OCI-LY1 (cell line): ENCODE measurements at regions not wholly inside any gene's neighbourhood (a gene's known extent, or its start where the extent isn't known, plus 50 kb on each side); places are given as distances from the start of the nearest gene placed in this dataset.

ENCODE experiments used
- H2AFZ ChIP-seq: fragments of 200-600 bp; sonication (generic), shearing (Covaris generic); 2 replicates; pipeline ENCODE4 v1.6.0; 2014; ENCODE audit warnings: antibody characterized with exemption, mild to moderate bottlenecking, low read length
- H3F3A ChIP-seq: fragments of 200-600 bp; sonication (generic), shearing (Covaris generic); 2 replicates; pipeline ENCODE4 v1.6.0; 2014; ENCODE audit warnings: mild to moderate bottlenecking, antibody characterized with exemption, low read length, moderate library complexity; ENCODE audit not compliant: insufficient read depth
- H3K27ac ChIP-seq: fragments of 200-600 bp; sonication (generic); 2 replicates; pipeline ENCODE4 v1.5.1; 2014; ENCODE audit warnings: low read length, mixed run types, mild to moderate bottlenecking, low read depth; ENCODE audit not compliant: poor library complexity, severe bottlenecking
- H3K27me3 ChIP-seq: fragments of 200-600 bp; sonication (generic); 2 replicates; pipeline ENCODE4 v1.6.0; 2014; ENCODE audit warnings: antibody characterized with exemption, mild to moderate bottlenecking, low read length, moderate library complexity; ENCODE audit not compliant: insufficient read depth
- H3K36me3 ChIP-seq: fragments of 200-600 bp; sonication (generic); 2 replicates; pipeline ENCODE4 v1.6.1; 2014; ENCODE audit warnings: mild to moderate bottlenecking, antibody characterized with exemption, low read length, moderate library complexity, mixed read lengths; ENCODE audit not compliant: insufficient read depth
- H3K4me1 ChIP-seq: fragments of 200-600 bp; sonication (generic); 2 replicates; pipeline ENCODE4 v1.5.1; 2014; ENCODE audit warnings: mild to moderate bottlenecking, low read length, moderate library complexity; ENCODE audit not compliant: insufficient read depth, severe bottlenecking
- H3K4me2 ChIP-seq: fragments of 200-600 bp; sonication (generic), shearing (Covaris generic); 2 replicates; pipeline ENCODE4 v1.6.1; 2014; ENCODE audit warnings: low read length
- H3K4me3 ChIP-seq: fragments of 200-600 bp; sonication (generic); 2 replicates; pipeline ENCODE4 v1.5.1; 2014; ENCODE audit warnings: low read length, low read depth, mild to moderate bottlenecking, mixed read lengths; ENCODE audit not compliant: poor library complexity, severe bottlenecking
- H3K79me2 ChIP-seq: fragments of 200-600 bp; shearing (Covaris generic); 2 replicates; pipeline ENCODE4 v1.6.1; 2016; ENCODE audit warnings: mixed run types, low read length, mixed read lengths; ENCODE audit not compliant: insufficient read depth
- H3K9ac ChIP-seq: fragments of 200-600 bp; sonication (generic), shearing (Covaris generic); 2 replicates; pipeline ENCODE4 v1.6.1; 2014; ENCODE audit warnings: mild to moderate bottlenecking, low read length, mixed read lengths
- H3K9me2 ChIP-seq: fragments of 200-600 bp; sonication (generic), shearing (Covaris generic); 2 replicates; pipeline ENCODE4 v1.6.1; 2014; ENCODE audit warnings: low read depth, mild to moderate bottlenecking, low read length, mixed read lengths
- H3K9me3 ChIP-seq: fragments of 200-600 bp; shearing (Covaris generic); 2 replicates; pipeline ENCODE4 v1.6.1; 2014; ENCODE audit warnings: low read length, mixed read lengths
- H4K20me1 ChIP-seq: fragments of 200-600 bp; sonication (generic), shearing (Covaris generic); 2 replicates; pipeline ENCODE4 v1.6.0; 2016; ENCODE audit warnings: mild to moderate bottlenecking, low read length; ENCODE audit not compliant: insufficient read depth
- CTCF ChIP-seq: fragments of 200-600 bp; sonication (generic), shearing (Covaris generic); IDR thresholded peaks from 2 replicates; pipeline ENCODE4 v1.5.1; 2017; ENCODE audit warnings: mild to moderate bottlenecking, antibody characterized with exemption, low read length, moderate library complexity, mixed read lengths
- EZH2 ChIP-seq: fragments of 200-600 bp; sonication (generic), shearing (Covaris generic); IDR thresholded peaks from 2 replicates; pipeline ENCODE4 v1.8.0; 2017; ENCODE audit warnings: borderline replicate concordance, mixed run types, mild to moderate bottlenecking, antibody characterized with exemption, low read length, moderate library complexity, mixed read lengths

- H3K27ac ChIP-seq = no peak overlapping the region
- H3K79me2 ChIP-seq = no peaks in the 10 kb centered on the region
- no peaks in the 10 kb centered on the region for H3K27me3 ChIP-seq
- H3F3A ChIP-seq = no peaks in the 10 kb centered on the region
- H3K36me3 ChIP-seq = no peaks in the 10 kb centered on the region
- H4K20me1 ChIP-seq = no peaks in the 10 kb centered on the region
- no peaks in the 10 kb centered on the region for H3K4me1 ChIP-seq
- no peak overlapping the region for H3K4me3 ChIP-seq
- H3K4me2 ChIP-seq = no peak overlapping the region
- H2AFZ ChIP-seq = no peak overlapping the region
- TF ChIP-seq CTCF (peak; percentile 71), EZH2 (no peak)
- H3K9me3 ChIP-seq = no peaks in the 10 kb centered on the region
- no peak overlapping the region for H3K9ac ChIP-seq
- H3K9me2 ChIP-seq = no peaks in the 10 kb centered on the region
These were observed 61.6 kb upstream of the PTPN5 start for GRCh38 chr11:18853086-18853720.

- H3K9me2 ChIP-seq = no peaks in the 10 kb centered on the region
- no peaks in the 10 kb centered on the region for H3K4me1 ChIP-seq
- no peaks in the 10 kb centered on the region for H3K36me3 ChIP-seq
- no peaks in the 10 kb centered on the region for H4K20me1 ChIP-seq
- H3K4me3 ChIP-seq = no peak overlapping the region
- no peaks in the 10 kb centered on the region for H3K9me3 ChIP-seq
- no peak overlapping the region for H2AFZ ChIP-seq
- no peak overlapping the region for H3K9ac ChIP-seq
- no peak overlapping the region for H3K27ac ChIP-seq
- no peaks in the 10 kb centered on the region for H3K79me2 ChIP-seq
- H3K27me3 ChIP-seq = no peaks in the 10 kb centered on the region
- H3K4me2 ChIP-seq = no peak overlapping the region
- no peaks in the 10 kb centered on the region for H3F3A ChIP-seq
- TF ChIP-seq EZH2 (no peak), CTCF (no peak)
These were observed 57.8 kb upstream of the PTPN5 start for GRCh38 chr11:18849406-18849805.

DNA sequence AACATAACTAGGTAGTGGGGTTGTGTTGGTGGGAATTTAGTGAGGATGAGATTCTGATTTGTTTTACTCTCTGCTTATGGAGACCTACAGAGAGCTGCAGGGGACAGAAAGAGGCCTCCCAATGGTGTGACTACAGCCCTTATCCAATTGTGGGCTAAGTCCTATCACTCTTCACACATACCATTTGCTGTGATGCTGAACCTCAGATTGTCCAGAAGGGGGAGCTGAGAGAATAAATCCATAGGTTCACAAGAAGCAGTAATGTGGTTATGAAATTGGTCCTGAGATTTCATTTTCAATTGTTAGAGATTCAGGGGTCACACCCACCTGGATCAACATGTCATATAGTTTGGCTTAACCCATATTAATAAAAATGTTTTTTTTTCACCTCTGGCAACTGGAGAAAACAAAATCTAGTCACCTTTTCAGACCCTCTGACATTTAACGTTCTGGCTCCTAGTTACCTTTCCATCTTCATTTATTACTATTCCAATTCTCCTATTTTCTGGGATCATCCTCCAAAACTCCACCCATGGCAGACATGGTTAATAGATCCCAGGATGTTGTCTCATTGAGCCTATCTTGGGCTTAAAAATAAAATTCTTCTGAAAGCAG is 53.3 kb upstream of the PTPN5 start:
- Histone ChIP-seq H3F3A (no peaks in the 10 kb centered on the region), H3K9me2 (no peaks in the 10 kb centered on the region), H3K4me2 (no peak overlapping the region), H3K36me3 (no peaks in the 10 kb centered on the region), H4K20me1 (no peaks in the 10 kb centered on the region), H3K9ac (no peak overlapping the region), H3K27ac (no peak overlapping the region), H3K9me3 (no peaks in the 10 kb centered on the region), H2AFZ (no peak overlapping the region), H3K27me3 (no peaks in the 10 kb centered on the region), H3K4me3 (no peak overlapping the region), H3K4me1 (no peaks in the 10 kb centered on the region), H3K79me2 (no peaks in the 10 kb centered on the region)
- TF ChIP-seq CTCF = peak; percentile 64
- no peak for TF ChIP-seq EZH2
